ENCODE measurements at regions not wholly inside any gene's neighbourhood (a gene's known extent, or its start where the extent isn't known, plus 50 kb on each side); places are given as distances from the start of the nearest gene placed in this dataset.

- DNase-seq (ENCODE audit: low spot score) = no peak
Observed at GRCh38 chr12:74816398-74817175, 279.0 kb downstream of the ATXN7L3B start.

- DNase-seq (ENCODE audit: low spot score) = no peak
Observed at GRCh38 chr12:74817499-74817898, 279.9 kb downstream of the ATXN7L3B start.

GRCh38 chr12:74818412-74818811 lies 280.8 kb downstream of the ATXN7L3B start:
- DNase-seq (ENCODE audit: low spot score) = no peak

GRCh38 chr12:74820324-74820723 lies 282.7 kb downstream of the ATXN7L3B start:
- no peak for DNase-seq (ENCODE audit: low spot score)

- DNase-seq (ENCODE audit: low spot score) = no peak
Observed at GRCh38 chr12:74836567-74836966, 298.9 kb downstream of the ATXN7L3B start.

- no peak for DNase-seq (ENCODE audit: low spot score)
Observed at GRCh38 chr12:74846116-74846515, 308.5 kb downstream of the ATXN7L3B start.

GRCh38 chr12:74847169-74847568 lies 309.5 kb downstream of the ATXN7L3B start:
- peak; percentile 4 for DNase-seq (ENCODE audit: low spot score)

GRCh38 chr12:74848006-74848405 lies 310.4 kb downstream of the ATXN7L3B start:
- DNase-seq (ENCODE audit: low spot score) = no peak

GRCh38 chr12:74849801-74850200 lies 312.2 kb downstream of the ATXN7L3B start:
- DNase-seq (ENCODE audit: low spot score) = no peak

GRCh38 chr12:74871817-74872216 lies 334.2 kb downstream of the ATXN7L3B start:
- no peak for DNase-seq (ENCODE audit: low spot score)

GRCh38 chr12:74885775-74886174 lies 323.9 kb downstream of the KCNC2 start:
- no peak for DNase-seq (ENCODE audit: low spot score)

GRCh38 chr12:74889073-74889472 lies 320.6 kb downstream of the KCNC2 start:
- no peak for DNase-seq (ENCODE audit: low spot score)

GRCh38 chr12:74889563-74890236 lies 319.9 kb downstream of the KCNC2 start:
- DNase-seq (ENCODE audit: low spot score) = peak; percentile 70

- peak; percentile 90 for DNase-seq (ENCODE audit: low spot score)
Observed at GRCh38 chr12:74890237-74890599, 319.4 kb downstream of the KCNC2 start.

- DNase-seq (ENCODE audit: low spot score) = no peak
Observed at GRCh38 chr12:74891083-74891668, 318.5 kb downstream of the KCNC2 start.

- no peak for DNase-seq (ENCODE audit: low spot score)
Observed at GRCh38 chr12:74892057-74892633, 317.5 kb downstream of the KCNC2 start.

GRCh38 chr12:74896186-74896585 lies 313.5 kb downstream of the KCNC2 start:
- DNase-seq (ENCODE audit: low spot score) = peak; percentile 60

GRCh38 chr12:74897425-74898211 lies 312.0 kb downstream of the KCNC2 start:
- no peak for DNase-seq (ENCODE audit: low spot score)

- DNase-seq (ENCODE audit: low spot score) = no peak
Observed at GRCh38 chr12:74899031-74899829, 310.4 kb downstream of the KCNC2 start.

GRCh38 chr12:74900232-74900631 lies 309.4 kb downstream of the KCNC2 start:
- DNase-seq (ENCODE audit: low spot score) = no peak

- peak; percentile 47 for DNase-seq (ENCODE audit: low spot score)
Observed at GRCh38 chr12:74903522-74903921, 306.1 kb downstream of the KCNC2 start.

Data from kidney tubule cell (primary cell).